PC-9 (cell line): ENCODE measurements at regions not wholly inside any gene's neighbourhood (a gene's known extent, or its start where the extent isn't known, plus 50 kb on each side); places are given as distances from the start of the nearest gene placed in this dataset.
"Not testable (repeated sequence)": the region's sequence is repeated elsewhere in the genome, so short reads cannot be mapped to it uniquely, and the experiment has no call there.

Source experiments
- BruUV-seq: library from RNA; stranded (reverse); fragments of 400-500 nt; replicated peaks from 2 replicates; lab custom pipeline; 2021; lab: Mats Ljungman, UMichigan
- CTCF ChIA-PET: fragments of 300-600 bp; sonication (Branson Sonifier 250); formaldehyde crosslinking; loops from one replicate; lab custom pipeline; 2022; ENCODE audit warnings: antibody characterized with exemption; lab: Charles Lee
- POLR2A ChIA-PET: fragments of 300-600 bp; sonication (Branson Sonifier 250); formaldehyde crosslinking; loops from one replicate; lab custom pipeline; 2022; ENCODE audit warnings: antibody characterized with exemption; ENCODE audit not compliant: unreplicated experiment; lab: Charles Lee
- DNase-seq, 2 experiments: peaks; one replicate each; pipeline versions ENCODE4 v3.0.0 to v3.0.0-alpha.2; 2015 to 2022; ENCODE audit warnings: mixed read lengths in 1 of 2
- H2AFZ ChIP-seq: fragments of 200-600 bp; sonication (generic); 2 replicates; pipeline ENCODE4 v1.8.1; 2017; ENCODE audit warnings: antibody characterized with exemption
- H3F3A ChIP-seq: fragments of 200-600 bp; sonication (generic); 2 replicates; pipeline ENCODE4 v1.8.1; 2017; ENCODE audit warnings: antibody characterized with exemption, mild to moderate bottlenecking, low read depth; ENCODE audit not compliant: insufficient read depth
- H3K27ac ChIP-seq: fragments of 200-600 bp; sonication (generic); 2 replicates; pipeline ENCODE4 v1.6.1; 2016; ENCODE audit warnings: mixed run types
- H3K27me3 ChIP-seq: fragments of 200-600 bp; sonication (generic); 2 replicates; pipeline ENCODE4 v1.6.1; 2016; ENCODE audit warnings: low read depth, mixed run types; ENCODE audit not compliant: insufficient read depth
- H3K36me3 ChIP-seq: fragments of 200-600 bp; sonication (generic); 2 replicates; pipeline ENCODE4 v1.6.1; 2016; ENCODE audit warnings: low read depth, mixed run types
- H3K4me1 ChIP-seq: fragments of 200-600 bp; sonication (generic); replicated peaks from 2 replicates; pipeline ENCODE4 v1.6.1; 2016; ENCODE audit warnings: mixed run types; ENCODE audit not compliant: insufficient read depth
- H3K4me2 ChIP-seq: fragments of 200-600 bp; sonication (generic); 2 replicates; pipeline ENCODE4 v1.6.1; 2017; ENCODE audit warnings: mixed run types
- H3K4me3 ChIP-seq: fragments of 200-600 bp; sonication (generic); 2 replicates; pipeline ENCODE4 v1.6.1; 2016; ENCODE audit warnings: mixed run types
- H3K79me2 ChIP-seq: fragments of 200-600 bp; sonication (generic); 2 replicates; pipeline ENCODE4 v1.6.1; 2017; ENCODE audit warnings: low read depth, mixed run types
- H3K9me2 ChIP-seq: fragments of 200-600 bp; sonication (generic); 2 replicates; pipeline ENCODE4 v1.8.1; 2017; ENCODE audit warnings: mild to moderate bottlenecking; ENCODE audit not compliant: insufficient read depth
- H3K9me3 ChIP-seq: fragments of 200-600 bp; sonication (generic); 2 replicates; pipeline ENCODE4 v1.8.1; 2016; ENCODE audit warnings: low read depth; ENCODE audit not compliant: insufficient read depth
- H4K20me1 ChIP-seq: fragments of 200-600 bp; sonication (generic); 2 replicates; pipeline ENCODE4 v1.8.1; 2017; ENCODE audit not compliant: insufficient read depth
- EZH2 ChIP-seq: fragments of 200-600 bp; sonication (generic); IDR thresholded peaks from 2 replicates; pipeline ENCODE4 v1.8.0; 2017; ENCODE audit warnings: antibody characterized with exemption, low read depth
- intact Hi-C: fragments of 100-400 bp; cut with micrococcal nuclease; formaldehyde crosslinking; loops from one replicate; pipeline ENCODE4 v1.10.0; 2022; ENCODE audit not compliant: unreplicated experiment
- TF ChIP-seq, protein P1 (sequence below): fragments of 200-600 bp; sonication (generic); conservative IDR thresholded peaks from 2 replicates; pipeline ENCODE4 v1.6.1; 2017; ENCODE audit warnings: mixed run types, antibody characterized with exemption, mild to moderate bottlenecking, moderate library complexity

DNA sequence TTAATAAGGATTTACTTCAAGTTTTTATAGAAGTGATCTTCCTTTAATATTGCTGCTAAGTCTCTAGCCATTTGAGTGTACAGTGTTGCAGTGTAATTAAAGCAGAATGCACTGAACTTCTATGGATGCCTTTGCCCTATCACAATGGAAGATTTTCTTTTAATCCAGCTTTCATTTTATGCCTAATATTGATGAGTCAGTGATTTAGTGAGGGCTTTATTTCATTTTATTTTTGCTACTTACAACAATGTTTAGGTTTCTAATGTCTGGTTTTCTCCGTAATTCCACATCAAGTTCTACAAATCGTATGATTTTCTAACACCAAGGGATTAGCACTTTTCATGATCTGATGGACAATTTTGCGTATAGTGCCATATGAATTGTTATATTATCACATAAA lies 504.1 kb downstream of the PCDH11X start:
- H3K4me2 ChIP-seq = no peak overlapping the region
- H3K79me2 ChIP-seq = no peaks in the 10 kb centered on the region
- BruUV-seq = no TSS peak
- H3F3A ChIP-seq = no peaks in the 10 kb centered on the region
- H3K36me3 ChIP-seq = no peaks in the 10 kb centered on the region
- POLR2A ChIA-PET = no interaction called here
- TF ChIP-seq, protein P1, sequence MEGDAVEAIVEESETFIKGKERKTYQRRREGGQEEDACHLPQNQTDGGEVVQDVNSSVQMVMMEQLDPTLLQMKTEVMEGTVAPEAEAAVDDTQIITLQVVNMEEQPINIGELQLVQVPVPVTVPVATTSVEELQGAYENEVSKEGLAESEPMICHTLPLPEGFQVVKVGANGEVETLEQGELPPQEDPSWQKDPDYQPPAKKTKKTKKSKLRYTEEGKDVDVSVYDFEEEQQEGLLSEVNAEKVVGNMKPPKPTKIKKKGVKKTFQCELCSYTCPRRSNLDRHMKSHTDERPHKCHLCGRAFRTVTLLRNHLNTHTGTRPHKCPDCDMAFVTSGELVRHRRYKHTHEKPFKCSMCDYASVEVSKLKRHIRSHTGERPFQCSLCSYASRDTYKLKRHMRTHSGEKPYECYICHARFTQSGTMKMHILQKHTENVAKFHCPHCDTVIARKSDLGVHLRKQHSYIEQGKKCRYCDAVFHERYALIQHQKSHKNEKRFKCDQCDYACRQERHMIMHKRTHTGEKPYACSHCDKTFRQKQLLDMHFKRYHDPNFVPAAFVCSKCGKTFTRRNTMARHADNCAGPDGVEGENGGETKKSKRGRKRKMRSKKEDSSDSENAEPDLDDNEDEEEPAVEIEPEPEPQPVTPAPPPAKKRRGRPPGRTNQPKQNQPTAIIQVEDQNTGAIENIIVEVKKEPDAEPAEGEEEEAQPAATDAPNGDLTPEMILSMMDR = no peak
- TF ChIP-seq EZH2 = no peak
- intact Hi-C loops = no loop called here
- H3K27ac ChIP-seq = no peak overlapping the region
- DNase-seq = no peak
- no peaks in the 10 kb centered on the region for H3K9me3 ChIP-seq
- CTCF ChIA-PET = no interaction called here
- H3K4me1 ChIP-seq = no peaks in the 10 kb centered on the region
- no peaks in the 10 kb centered on the region for H3K27me3 ChIP-seq
- H4K20me1 ChIP-seq = no peaks in the 10 kb centered on the region
- H3K9me2 ChIP-seq = no peaks in the 10 kb centered on the region
- no peak overlapping the region for H3K4me3 ChIP-seq
- H2AFZ ChIP-seq = no peak overlapping the region

DNA sequence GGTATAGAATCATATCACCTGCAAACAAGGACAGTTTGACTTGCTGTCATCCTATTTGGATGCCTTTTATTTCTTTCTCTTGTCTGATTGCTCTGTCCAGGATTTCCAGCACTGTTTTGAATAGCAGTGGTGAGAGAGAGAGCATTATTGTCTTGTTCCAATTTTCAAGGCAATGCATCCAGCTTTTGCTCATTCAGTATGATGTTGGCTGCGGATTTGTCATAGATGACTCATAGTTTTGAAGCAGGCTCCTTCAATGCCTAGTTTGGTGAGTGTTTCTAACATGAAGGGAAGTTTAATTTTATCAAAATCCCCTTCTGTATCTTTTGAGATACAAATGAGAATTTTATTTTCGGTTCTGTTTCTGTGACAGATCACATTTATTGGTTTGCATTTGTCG lies 518.9 kb downstream of the PCDH11X start:
- POLR2A ChIA-PET, H3K27ac ChIP-seq, H3K79me2 ChIP-seq, H3K9me2 ChIP-seq, H3F3A ChIP-seq, CTCF ChIA-PET, H4K20me1 ChIP-seq, H3K4me1 ChIP-seq, DNase-seq, BruUV-seq, H3K4me3 ChIP-seq, H3K9me3 ChIP-seq, H2AFZ ChIP-seq, intact Hi-C loops, H3K36me3 ChIP-seq, H3K27me3 ChIP-seq, H3K4me2 ChIP-seq: not testable (repeated sequence)

DNA sequence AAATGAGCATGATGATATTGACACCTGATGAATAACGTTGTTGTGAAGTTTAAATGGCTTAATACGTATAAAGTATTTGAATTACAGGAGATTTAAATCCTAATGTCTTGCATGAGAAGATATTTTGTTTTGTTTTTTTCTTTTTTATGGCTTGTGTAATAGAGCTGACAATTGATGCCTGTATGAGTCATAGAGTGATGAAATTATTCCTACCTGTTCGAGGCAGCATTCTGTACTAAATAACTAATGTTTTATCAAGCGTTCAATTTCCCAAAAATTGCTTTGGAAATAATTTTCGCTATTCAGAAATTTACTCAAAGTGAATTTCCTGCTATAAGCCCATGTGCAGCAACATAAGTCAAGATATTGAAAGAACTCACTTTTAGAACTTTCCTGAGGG lies 554.0 kb downstream of the PCDH11X start:
- DNase-seq, H3F3A ChIP-seq, H3K27me3 ChIP-seq, H4K20me1 ChIP-seq, H3K36me3 ChIP-seq, CTCF ChIA-PET, H3K27ac ChIP-seq, BruUV-seq, H3K4me3 ChIP-seq, H3K79me2 ChIP-seq, H2AFZ ChIP-seq, intact Hi-C loops, H3K9me2 ChIP-seq, POLR2A ChIA-PET, H3K4me1 ChIP-seq, H3K4me2 ChIP-seq, H3K9me3 ChIP-seq: not testable (repeated sequence)

DNA sequence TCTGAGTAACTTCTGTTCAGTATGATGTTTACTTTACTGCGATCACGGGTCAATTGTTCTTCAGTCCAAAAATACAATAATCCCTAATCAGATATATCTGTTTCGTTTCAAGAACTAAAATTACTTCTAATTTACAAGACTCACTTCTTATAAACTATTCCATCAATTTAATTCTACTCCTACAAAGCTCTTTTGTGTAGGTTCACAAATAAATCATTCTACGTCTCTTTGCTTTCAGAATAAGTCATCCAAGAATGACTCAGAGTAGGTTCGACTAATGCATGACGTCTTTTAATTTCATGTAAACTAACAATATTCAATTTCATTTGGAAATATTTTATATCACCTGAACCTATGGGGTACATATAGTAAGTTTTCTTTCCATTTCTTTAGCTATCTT lies 571.9 kb downstream of the PCDH11X start:
- H3K27me3 ChIP-seq, H3K79me2 ChIP-seq, CTCF ChIA-PET, H3K4me1 ChIP-seq, intact Hi-C loops, H3K9me2 ChIP-seq, H3F3A ChIP-seq, H3K27ac ChIP-seq, POLR2A ChIA-PET, H3K4me2 ChIP-seq, H3K9me3 ChIP-seq, H3K4me3 ChIP-seq, H4K20me1 ChIP-seq, BruUV-seq, H2AFZ ChIP-seq, DNase-seq, H3K36me3 ChIP-seq: not testable (repeated sequence)

DNA sequence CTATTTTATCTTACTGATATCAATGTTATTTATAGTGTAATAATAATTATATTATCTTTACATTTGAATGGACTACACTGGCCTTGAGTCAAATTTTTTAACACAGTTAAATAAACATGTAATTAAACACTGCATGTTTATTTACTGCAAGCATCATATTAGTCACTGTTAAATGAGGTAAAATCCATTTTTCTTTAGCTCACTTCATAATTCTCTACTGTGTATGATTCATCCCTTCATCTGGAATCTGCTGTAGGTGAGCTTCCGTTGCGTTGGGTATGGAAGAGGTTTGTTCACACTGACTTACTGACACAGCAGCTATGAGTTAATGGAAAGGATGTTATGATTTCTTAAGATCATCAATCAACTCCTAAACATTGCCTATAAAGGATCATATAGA lies 572.3 kb downstream of the PCDH11X start:
- no peaks in the 10 kb centered on the region for H3K9me3 ChIP-seq
- no peaks in the 10 kb centered on the region for H3K4me1 ChIP-seq
- intact Hi-C loops = no loop called here
- TF ChIP-seq, protein P1 = no peak
- H3F3A ChIP-seq = no peaks in the 10 kb centered on the region
- no peak for DNase-seq
- no peaks in the 10 kb centered on the region for H3K27me3 ChIP-seq
- no peak overlapping the region for H3K4me2 ChIP-seq
- no peaks in the 10 kb centered on the region for H3K79me2 ChIP-seq
- H2AFZ ChIP-seq = no peak overlapping the region
- H4K20me1 ChIP-seq = no peaks in the 10 kb centered on the region
- BruUV-seq = no TSS peak
- no peaks in the 10 kb centered on the region for H3K36me3 ChIP-seq
- ChIA-PET POLR2A (no interaction called here), CTCF (no interaction called here)
- no peaks in the 10 kb centered on the region for H3K9me2 ChIP-seq
- no peak overlapping the region for H3K4me3 ChIP-seq
- H3K27ac ChIP-seq = no peak overlapping the region
